AG04450 (cell line): ENCODE measurements at regions not wholly inside any gene's neighbourhood (a gene's known extent, or its start where the extent isn't known, plus 50 kb on each side); places are given as distances from the start of the nearest gene placed in this dataset.
"Not testable (repeated sequence)": the region's sequence is repeated elsewhere in the genome, so short reads cannot be mapped to it uniquely, and the experiment has no call there.

Experiments
- CTCF ChIA-PET: fragments of 300-600, 350-600 bp; formaldehyde crosslinking; extraction: SDS; loops from one replicate; lab custom pipeline; 2022; ENCODE audit warnings: antibody characterized with exemption, inconsistent platforms; lab: Charles Lee
- POLR2A ChIA-PET: fragments of 350-600 bp; formaldehyde crosslinking; extraction: SDS; loops from one replicate; lab custom pipeline; 2021; ENCODE audit warnings: antibody characterized with exemption, inconsistent platforms; lab: Yijun Ruan, JAX
- DNase-seq: peaks from one replicate; pipeline ENCODE4 v3.0.0-alpha.2; 2011; ENCODE audit warnings: low read depth, low spot score
- H3K27ac ChIP-seq: one replicate; pipeline ENCODE4 v1.5.1; 2012; ENCODE audit warnings: low read depth, low read length, control low read depth
- H3K27me3 ChIP-seq: one replicate; pipeline ENCODE4 v1.6.0; 2012; ENCODE audit warnings: low read length; ENCODE audit not compliant: control insufficient read depth, insufficient read depth
- H3K4me3 ChIP-seq: 2 replicates; pipeline ENCODE4 v1.5.1; 2011; ENCODE audit warnings: mild to moderate bottlenecking, low read depth, low read length, control low read depth
- H3K9me3 ChIP-seq: 2 replicates; pipeline ENCODE4 v1.5.1; 2012; ENCODE audit warnings: low read length; ENCODE audit not compliant: control insufficient read depth, insufficient read depth
- TF ChIP-seq, protein P1 (sequence below): IDR thresholded peaks from 2 replicates; pipeline ENCODE4 v1.5.1; 2011; ENCODE audit warnings: low read depth, low read length, control low read depth, inconsistent platforms

- ChIA-PET CTCF (no interaction called here), POLR2A (no interaction called here)
- H3K27ac ChIP-seq = no peak overlapping the region
- H3K27me3 ChIP-seq = no peaks in the 10 kb centered on the region
- TF ChIP-seq, protein P1, sequence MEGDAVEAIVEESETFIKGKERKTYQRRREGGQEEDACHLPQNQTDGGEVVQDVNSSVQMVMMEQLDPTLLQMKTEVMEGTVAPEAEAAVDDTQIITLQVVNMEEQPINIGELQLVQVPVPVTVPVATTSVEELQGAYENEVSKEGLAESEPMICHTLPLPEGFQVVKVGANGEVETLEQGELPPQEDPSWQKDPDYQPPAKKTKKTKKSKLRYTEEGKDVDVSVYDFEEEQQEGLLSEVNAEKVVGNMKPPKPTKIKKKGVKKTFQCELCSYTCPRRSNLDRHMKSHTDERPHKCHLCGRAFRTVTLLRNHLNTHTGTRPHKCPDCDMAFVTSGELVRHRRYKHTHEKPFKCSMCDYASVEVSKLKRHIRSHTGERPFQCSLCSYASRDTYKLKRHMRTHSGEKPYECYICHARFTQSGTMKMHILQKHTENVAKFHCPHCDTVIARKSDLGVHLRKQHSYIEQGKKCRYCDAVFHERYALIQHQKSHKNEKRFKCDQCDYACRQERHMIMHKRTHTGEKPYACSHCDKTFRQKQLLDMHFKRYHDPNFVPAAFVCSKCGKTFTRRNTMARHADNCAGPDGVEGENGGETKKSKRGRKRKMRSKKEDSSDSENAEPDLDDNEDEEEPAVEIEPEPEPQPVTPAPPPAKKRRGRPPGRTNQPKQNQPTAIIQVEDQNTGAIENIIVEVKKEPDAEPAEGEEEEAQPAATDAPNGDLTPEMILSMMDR = no peak
- no peak for DNase-seq
- no peak overlapping the region for H3K4me3 ChIP-seq
- peaks cover 31% of the 10 kb centered on the region for H3K9me3 ChIP-seq
These were observed 288.7 kb upstream of the AUTS2 start for GRCh38 chr7:69309601-69310000.

- no peak overlapping the region for H3K4me3 ChIP-seq
- H3K9me3 ChIP-seq = peaks cover 17% of the 10 kb centered on the region
- no peaks in the 10 kb centered on the region for H3K27me3 ChIP-seq
- no peak overlapping the region for H3K27ac ChIP-seq
- DNase-seq = no peak
- CTCF ChIA-PET = no interaction called here
- TF ChIP-seq, protein P1 = no peak
- POLR2A ChIA-PET = no interaction called here
These were observed 286.8 kb upstream of the AUTS2 start for GRCh38 chr7:69311489-69311888.

- CTCF ChIA-PET, H3K27ac ChIP-seq, H3K4me3 ChIP-seq, DNase-seq, H3K27me3 ChIP-seq, POLR2A ChIA-PET: not testable (repeated sequence)
- peaks cover 25% of the 10 kb centered on the region for H3K9me3 ChIP-seq
These were observed 284.4 kb upstream of the AUTS2 start for GRCh38 chr7:69313852-69314251.

GRCh38 chr7:69318794-69319193 is 279.5 kb upstream of the AUTS2 start:
- DNase-seq = no peak
- no peak overlapping the region for H3K27ac ChIP-seq
- POLR2A ChIA-PET = no interaction called here
- H3K9me3 ChIP-seq = peaks cover 36% of the 10 kb centered on the region
- H3K4me3 ChIP-seq = no peak overlapping the region
- H3K27me3 ChIP-seq = no peaks in the 10 kb centered on the region
- TF ChIP-seq, protein P1 = no peak
- CTCF ChIA-PET = no interaction called here

GRCh38 chr7:69328516-69328915 is 269.8 kb upstream of the AUTS2 start:
- Histone ChIP-seq H3K27ac (no peak overlapping the region), H3K27me3 (no peaks in the 10 kb centered on the region), H3K9me3 (peaks cover 13% of the 10 kb centered on the region), H3K4me3 (no peak overlapping the region)
- CTCF ChIA-PET = no interaction called here
- no peak for DNase-seq
- TF ChIP-seq, protein P1 = no peak
- POLR2A ChIA-PET = no interaction called here

- peaks cover 26% of the 10 kb centered on the region for H3K9me3 ChIP-seq
- ChIA-PET POLR2A (interaction anchor here (0.7 kb wide), 1 partner anchor 38 kb away, joined by 3 read pairs; no protein-coding TSS in a partner anchor), CTCF (no interaction called here)
- H3K27me3 ChIP-seq = no peaks in the 10 kb centered on the region
- H3K4me3 ChIP-seq = no peak overlapping the region
- DNase-seq = no peak
- no peak overlapping the region for H3K27ac ChIP-seq
- TF ChIP-seq, protein P1 = no peak
These were observed 263.6 kb upstream of the AUTS2 start for GRCh38 chr7:69334701-69335100.
